CD14-positive monocyte (primary cell): ENCODE measurements at regions not wholly inside any gene's neighbourhood (a gene's known extent, or its start where the extent isn't known, plus 50 kb on each side); places are given as distances from the start of the nearest gene placed in this dataset.

Source experiments
- DNase-seq, 3 donors: peaks; one replicate each; pipeline ENCODE4 v3.0.0-alpha.2; 2011 to 2022
- H2AFZ ChIP-seq: 2 replicates; pipeline ENCODE4 v1.6.0; 2012; ENCODE audit warnings: mild to moderate bottlenecking, low read depth, low read length, inconsistent platforms; ENCODE audit not compliant: insufficient read depth, poor library complexity, severe bottlenecking
- H3K27ac ChIP-seq, 2 donors: 1 replicate in 1 of 2; 2 replicates in 1 of 2; pipeline ENCODE4 v1.5.1; 2012 to 2013; ENCODE audit warnings: low read length in 2 of 2, control low read depth in 1 of 2, inconsistent platforms in 1 of 2, low read depth in 1 of 2, mild to moderate bottlenecking in 1 of 2
- H3K27me3 ChIP-seq, 2 donors: one replicate each; pipeline versions ENCODE4 v1.6.0 to v1.6.1; 2011 to 2013; ENCODE audit warnings: low read length in 2 of 2; ENCODE audit not compliant: control insufficient read depth in 2 of 2, insufficient read depth in 2 of 2
- H3K36me3 ChIP-seq, 2 donors: replicated peaks in 1 of 2; 1 replicate in 1 of 2; 2 replicates in 1 of 2; pipeline versions ENCODE4 v1.5.1 to v1.6.1; 2012 to 2013; ENCODE audit warnings: low read length in 2 of 2, control low read depth in 1 of 2, inconsistent platforms in 1 of 2, mild to moderate bottlenecking in 1 of 2; ENCODE audit not compliant: insufficient read depth in 2 of 2, control insufficient read depth in 1 of 2
- H3K4me1 ChIP-seq, 2 donors: 1 replicate in 1 of 2; 2 replicates in 1 of 2; pipeline versions ENCODE4 v1.5.1 to v1.6.1; 2012 to 2013; ENCODE audit warnings: low read length in 2 of 2, control low read depth in 1 of 2, inconsistent platforms in 1 of 2, mild to moderate bottlenecking in 1 of 2, moderate library complexity in 1 of 2; ENCODE audit not compliant: insufficient read depth in 2 of 2, control insufficient read depth in 1 of 2
- H3K4me2 ChIP-seq: replicated peaks from 2 replicates; pipeline ENCODE3; 2012; ENCODE audit warnings: low read length, moderate library complexity, mild to moderate bottlenecking; ENCODE audit not compliant: poor library complexity, severe bottlenecking; ENCODE audit errors: extremely low read depth
- H3K4me3 ChIP-seq, 3 experiments: fragments of 200-600 bp in 1 of 3; sonication (generic) in 1 of 3; replicated peaks in 1 of 3; 1 replicate in 2 of 3; 2 replicates in 1 of 3; pipeline ENCODE4 v1.5.1; 2011 to 2013; ENCODE audit warnings: low read length in 3 of 3, mild to moderate bottlenecking in 3 of 3, control low read depth in 2 of 3, low read depth in 2 of 3, inconsistent platforms in 1 of 3, moderate library complexity in 1 of 3
- H3K79me2 ChIP-seq: 2 replicates; pipeline ENCODE4 v1.6.0; 2012; ENCODE audit warnings: mild to moderate bottlenecking, control low read depth, inconsistent platforms, low read length, moderate library complexity; ENCODE audit not compliant: insufficient read depth
- H3K9ac ChIP-seq: 2 replicates; pipeline ENCODE4 v1.6.0; 2017; ENCODE audit warnings: low read length, mild to moderate bottlenecking; ENCODE audit not compliant: insufficient read depth, poor library complexity, severe bottlenecking
- H3K9me3 ChIP-seq, 2 donors: replicated peaks in 1 of 2; 1 replicate in 1 of 2; 2 replicates in 1 of 2; pipeline versions ENCODE4 v1.5.1 to v1.6.1; 2012 to 2013; ENCODE audit warnings: low read length in 2 of 2, control low read depth in 1 of 2; ENCODE audit not compliant: control insufficient read depth in 1 of 2, insufficient read depth in 1 of 2
- H4K20me1 ChIP-seq: 2 replicates; pipeline ENCODE4 v1.6.0; 2012; ENCODE audit warnings: mild to moderate bottlenecking, low read length, control low read depth, moderate library complexity; ENCODE audit not compliant: insufficient read depth
- H3K27ac Mint-ChIP-seq, 7 donors: one replicate each; pipeline ENCODE4 v1.8.0; 2020; ENCODE audit warnings: mild to moderate bottlenecking in 7 of 7, mixed read lengths in 7 of 7, moderate library complexity in 6 of 7, inconsistent platforms in 2 of 7
- H3K27me3 Mint-ChIP-seq, 3 donors: one replicate each; pipeline ENCODE4 v1.8.0; 2021 to 2022; ENCODE audit warnings: low read depth in 3 of 3, mild to moderate bottlenecking in 3 of 3, mixed read lengths in 3 of 3, moderate library complexity in 3 of 3, inconsistent platforms in 1 of 3
- H3K36me3 Mint-ChIP-seq, 2 donors: one replicate each; pipeline ENCODE4 v1.8.0; 2020; ENCODE audit warnings: mixed read lengths in 2 of 2, inconsistent platforms in 1 of 2, mild to moderate bottlenecking in 1 of 2
- H3K4me1 Mint-ChIP-seq: one replicate; pipeline ENCODE4 v1.8.0; 2020; ENCODE audit warnings: mild to moderate bottlenecking, mixed read lengths
- H3K4me3 Mint-ChIP-seq, 2 donors: one replicate each; pipeline ENCODE4 v1.8.0; 2020; ENCODE audit warnings: mild to moderate bottlenecking in 2 of 2, mixed read lengths in 2 of 2, moderate library complexity in 1 of 2
- H3K9me3 Mint-ChIP-seq, 7 donors: one replicate each; pipeline ENCODE4 v1.8.0; 2020 to 2022; ENCODE audit warnings: mixed read lengths in 7 of 7, mild to moderate bottlenecking in 6 of 7, moderate library complexity in 6 of 7, inconsistent platforms in 2 of 7
- WGBS: methylation state at CpG from one replicate; pipeline ENCODE4 v1.1.5; 2013; ENCODE audit warnings: missing lambda C conversion rate; ENCODE audit not compliant: insufficient coverage; 5-methylcytosine and 5-hydroxymethylcytosine counted together
- intact Hi-C, 2 donors: fragments of 100-400 bp; cut with micrococcal nuclease; formaldehyde crosslinking; loops; one replicate each; pipeline versions ENCODE4 v1.15.0 to v1.15.1; 2023
- TF ChIP-seq, protein P1 (sequence below): fragments of 200-600 bp; IDR thresholded peaks from one replicate; pipeline ENCODE4 v1.8.0; 2022; ENCODE audit warnings: antibody characterized with exemption, mild to moderate bottlenecking

DNA sequence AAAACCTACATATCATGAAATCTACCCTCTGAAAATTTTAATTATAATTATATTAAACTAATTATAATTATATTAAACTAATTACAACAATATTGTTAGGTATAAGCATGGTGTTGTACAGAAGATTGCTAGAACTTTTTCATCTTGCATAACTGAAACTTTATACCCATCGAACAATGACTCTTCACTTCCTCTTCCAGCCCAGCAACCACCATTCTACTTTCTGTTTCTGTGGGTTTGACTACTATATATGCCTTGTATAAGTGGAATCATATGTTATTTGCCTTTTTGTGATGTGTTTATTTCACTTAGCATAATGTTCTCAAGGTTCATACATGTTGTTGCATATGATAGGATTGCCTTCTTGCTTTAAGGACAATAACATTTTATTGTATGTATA lies 274.2 kb upstream of the CCNH start:
- TF ChIP-seq, protein P1, sequence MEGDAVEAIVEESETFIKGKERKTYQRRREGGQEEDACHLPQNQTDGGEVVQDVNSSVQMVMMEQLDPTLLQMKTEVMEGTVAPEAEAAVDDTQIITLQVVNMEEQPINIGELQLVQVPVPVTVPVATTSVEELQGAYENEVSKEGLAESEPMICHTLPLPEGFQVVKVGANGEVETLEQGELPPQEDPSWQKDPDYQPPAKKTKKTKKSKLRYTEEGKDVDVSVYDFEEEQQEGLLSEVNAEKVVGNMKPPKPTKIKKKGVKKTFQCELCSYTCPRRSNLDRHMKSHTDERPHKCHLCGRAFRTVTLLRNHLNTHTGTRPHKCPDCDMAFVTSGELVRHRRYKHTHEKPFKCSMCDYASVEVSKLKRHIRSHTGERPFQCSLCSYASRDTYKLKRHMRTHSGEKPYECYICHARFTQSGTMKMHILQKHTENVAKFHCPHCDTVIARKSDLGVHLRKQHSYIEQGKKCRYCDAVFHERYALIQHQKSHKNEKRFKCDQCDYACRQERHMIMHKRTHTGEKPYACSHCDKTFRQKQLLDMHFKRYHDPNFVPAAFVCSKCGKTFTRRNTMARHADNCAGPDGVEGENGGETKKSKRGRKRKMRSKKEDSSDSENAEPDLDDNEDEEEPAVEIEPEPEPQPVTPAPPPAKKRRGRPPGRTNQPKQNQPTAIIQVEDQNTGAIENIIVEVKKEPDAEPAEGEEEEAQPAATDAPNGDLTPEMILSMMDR = no peak
- Mint-ChIP-seq H3K27ac (no peak overlapping the region), H3K36me3 (no peaks in the 10 kb centered on the region), H3K4me3 (no peak overlapping the region), H3K4me1 (no peaks in the 10 kb centered on the region), H3K9me3 (peaks cover 1 to 14% (median 5%) of the 10 kb centered on the region in 7 donors), H3K27me3 (no peaks in the 10 kb centered on the region)
- Histone ChIP-seq H3K79me2 (no peaks in the 10 kb centered on the region), H3K9ac (no peak overlapping the region), H3K9me3 (peaks cover 0 to 3% of the 10 kb centered on the region in 2 donors), H3K4me3 (no peak overlapping the region), H2AFZ (no peak overlapping the region), H3K4me2 (no peak overlapping the region), H4K20me1 (no peaks in the 10 kb centered on the region), H3K27me3 (no peaks in the 10 kb centered on the region), H3K27ac (no peak overlapping the region), H3K4me1 (no peaks in the 10 kb centered on the region), H3K36me3 (no peaks in the 10 kb centered on the region)
- DNase-seq = no peak
- intact Hi-C loops = no loop called here
- WGBS = no CpG with 5 or more reads among the region's 1 CpG

DNA sequence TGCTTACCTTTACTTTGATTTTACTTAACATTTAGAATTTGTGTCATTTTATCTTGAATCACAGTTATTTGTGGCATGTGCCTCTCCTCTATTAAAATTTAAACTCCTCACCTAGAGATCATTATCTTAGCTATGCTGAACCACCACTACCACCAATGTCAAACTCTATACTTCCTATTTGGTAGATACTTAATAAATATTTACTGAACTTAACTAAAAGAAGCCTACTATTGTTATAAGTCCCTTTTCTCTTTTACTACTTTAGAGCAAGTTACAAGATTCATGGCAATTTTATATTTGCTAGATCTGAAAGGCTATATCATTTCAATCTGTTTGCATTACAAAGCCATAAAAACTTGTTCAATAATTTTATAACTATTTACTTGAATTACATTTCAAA lies 273.3 kb upstream of the CCNH start:
- no peaks in the 10 kb centered on the region for H3K79me2 ChIP-seq
- H3K4me1 ChIP-seq = no peaks in the 10 kb centered on the region
- Mint-ChIP-seq H3K27ac (no peak overlapping the region), H3K36me3 (no peaks in the 10 kb centered on the region), H3K27me3 (no peaks in the 10 kb centered on the region), H3K9me3 (peaks cover 1 to 14% (median 5%) of the 10 kb centered on the region in 7 donors), H3K4me1 (no peaks in the 10 kb centered on the region), H3K4me3 (no peak overlapping the region)
- no peak overlapping the region for H3K9ac ChIP-seq
- TF ChIP-seq, protein P1 = no peak
- no peak overlapping the region for H3K27ac ChIP-seq
- intact Hi-C loops = no loop called here
- H3K4me2 ChIP-seq = no peak overlapping the region
- no peaks in the 10 kb centered on the region for H3K36me3 ChIP-seq
- H2AFZ ChIP-seq = no peak overlapping the region
- no peaks in the 10 kb centered on the region for H4K20me1 ChIP-seq
- H3K27me3 ChIP-seq = no peaks in the 10 kb centered on the region
- no peak for DNase-seq
- H3K9me3 ChIP-seq = peaks cover 0 to 3% of the 10 kb centered on the region in 2 donors
- no peak overlapping the region for H3K4me3 ChIP-seq
